A673 (cell line): ENCODE measurements at regions not wholly inside any gene's neighbourhood (a gene's known extent, or its start where the extent isn't known, plus 50 kb on each side); places are given as distances from the start of the nearest gene placed in this dataset.

Source experiments
- BruUV-seq: library from RNA; stranded (reverse); fragments of 400-500 nt; replicated peaks from 2 replicates; lab custom pipeline; 2021; lab: Mats Ljungman, UMichigan
- CTCF ChIA-PET: fragments of 300-600 bp; sonication (Branson Sonifier 250); formaldehyde crosslinking; loops from one replicate; lab custom pipeline; 2022; ENCODE audit warnings: antibody characterized with exemption; lab: Charles Lee
- POLR2A ChIA-PET: fragments of 300-600 bp; sonication (Branson Sonifier 250); formaldehyde crosslinking; loops from one replicate; lab custom pipeline; 2022; ENCODE audit warnings: antibody characterized with exemption; ENCODE audit not compliant: low non-redundant PET; lab: Charles Lee
- DNase-seq: peaks from one replicate; pipeline ENCODE4 v3.0.0-alpha.2; 2015; ENCODE audit warnings: low spot score
- H3K27ac ChIP-seq: fragments of 200-600 bp; sonication (generic); 2 replicates; pipeline ENCODE4 v1.5.1; 2016; ENCODE audit warnings: mixed run types, low read depth, mild to moderate bottlenecking, mixed read lengths, antibody characterized with exemption, low read length; ENCODE audit not compliant: poor library complexity, severe bottlenecking
- H3K27me3 ChIP-seq: fragments of 200-600 bp; sonication (generic); replicated peaks from 2 replicates; pipeline ENCODE4 v1.6.1; 2017; ENCODE audit warnings: mixed run types, low read depth, mild to moderate bottlenecking, mixed read lengths, antibody characterized with exemption, low read length; ENCODE audit not compliant: insufficient read depth, poor library complexity
- H3K36me3 ChIP-seq: fragments of 200-600 bp; sonication (generic); 2 replicates; pipeline ENCODE4 v1.6.1; 2016; ENCODE audit warnings: mixed run types, mild to moderate bottlenecking, mixed read lengths, antibody characterized with exemption, low read length; ENCODE audit not compliant: insufficient read depth, poor library complexity, severe bottlenecking
- H3K4me1 ChIP-seq: fragments of 200-600 bp; sonication (generic); 2 replicates; pipeline ENCODE4 v1.6.1; 2017; ENCODE audit warnings: mixed run types, mild to moderate bottlenecking, mixed read lengths, antibody characterized with exemption, low read length; ENCODE audit not compliant: insufficient read depth, poor library complexity, severe bottlenecking
- H3K4me3 ChIP-seq: fragments of 200-600 bp; sonication (generic); 2 replicates; pipeline ENCODE4 v1.5.1; 2016; ENCODE audit warnings: low read depth, mixed run types, mild to moderate bottlenecking, mixed read lengths, low read length; ENCODE audit not compliant: poor library complexity, severe bottlenecking
- H3K9me3 ChIP-seq: fragments of 200-600 bp; sonication (generic); 2 replicates; pipeline ENCODE4 v1.6.1; 2016; ENCODE audit warnings: mixed run types, low read depth, mild to moderate bottlenecking, mixed read lengths, antibody characterized with exemption, low read length; ENCODE audit not compliant: poor library complexity, severe bottlenecking
- CTCF ChIP-seq: fragments of 300-800, 200-600 bp; sonication (generic); conservative IDR thresholded peaks from 2 replicates; pipeline ENCODE4 v1.5.1; 2017; ENCODE audit warnings: low read depth, mild to moderate bottlenecking, antibody characterized with exemption, low read length, moderate library complexity, mixed read lengths
- EZH2 ChIP-seq: fragments of 200-600 bp; sonication (generic); IDR thresholded peaks from 2 replicates; pipeline ENCODE4 v1.6.1; 2017; ENCODE audit warnings: borderline replicate concordance, low read depth, mild to moderate bottlenecking, mixed read lengths, antibody characterized with exemption, low read length; ENCODE audit not compliant: poor library complexity, severe bottlenecking
- intact Hi-C: fragments of 100-400 bp; cut with micrococcal nuclease; formaldehyde crosslinking; loops from one replicate; pipeline ENCODE4 v1.10.0; 2022; ENCODE audit not compliant: unreplicated experiment

GRCh38 chr10:16186564-16186963 is 250.2 kb upstream of the PTER start:
- POLR2A ChIA-PET: no interaction called here
- H3K36me3 ChIP-seq: no peaks in the 10 kb centered on the region
- H3K4me3 ChIP-seq: no peak overlapping the region
- H3K27me3 ChIP-seq: peaks cover 37% of the 10 kb centered on the region
- DNase-seq: no peak
- CTCF ChIA-PET: no interaction called here
- no peak for TF ChIP-seq CTCF
- TF ChIP-seq EZH2: no peak
- H3K27ac ChIP-seq: no peak overlapping the region
- H3K9me3 ChIP-seq: no peaks in the 10 kb centered on the region
- intact Hi-C loops: no loop called here
- no TSS peak for BruUV-seq
- no peaks in the 10 kb centered on the region for H3K4me1 ChIP-seq

- BruUV-seq: no TSS peak
- Histone ChIP-seq H3K4me3 (no peak overlapping the region), H3K27me3 (peaks cover 32% of the 10 kb centered on the region), H3K9me3 (no peaks in the 10 kb centered on the region), H3K36me3 (no peaks in the 10 kb centered on the region), H3K27ac (no peak overlapping the region), H3K4me1 (no peaks in the 10 kb centered on the region)
- intact Hi-C loops: no loop called here
- POLR2A ChIA-PET: no interaction called here
- DNase-seq: no peak
- TF ChIP-seq EZH2 (no peak), CTCF (no peak)
- CTCF ChIA-PET: no interaction called here
These were observed 249.6 kb upstream of the PTER start for GRCh38 chr10:16187161-16187560.

- H3K4me1 ChIP-seq: no peaks in the 10 kb centered on the region
- DNase-seq: no peak
- ChIA-PET CTCF (no interaction called here), POLR2A (no interaction called here)
- peaks cover 13% of the 10 kb centered on the region for H3K27me3 ChIP-seq
- no peaks in the 10 kb centered on the region for H3K36me3 ChIP-seq
- H3K9me3 ChIP-seq: no peaks in the 10 kb centered on the region
- intact Hi-C loops: no loop called here
- no peak overlapping the region for H3K4me3 ChIP-seq
- TF ChIP-seq EZH2 (no peak), CTCF (no peak)
- no TSS peak for BruUV-seq
- H3K27ac ChIP-seq: no peak overlapping the region
These were observed 244.5 kb upstream of the PTER start for GRCh38 chr10:16192337-16192736.
